DMS79 treated with DMSO at 0.1 percent for 48 hours (cell line): ENCODE measurements at regions not wholly inside any gene's neighbourhood (a gene's known extent, or its start where the extent isn't known, plus 50 kb on each side); places are given as distances from the start of the nearest gene placed in this dataset.
"Not testable (repeated sequence)": the region's sequence is repeated elsewhere in the genome, so short reads cannot be mapped to it uniquely, and the experiment has no call there.

Source experiments
- DNase-seq: peaks from one replicate; lab custom pipeline; 2025; lab: John Stamatoyannopoulos, UW

DNA sequence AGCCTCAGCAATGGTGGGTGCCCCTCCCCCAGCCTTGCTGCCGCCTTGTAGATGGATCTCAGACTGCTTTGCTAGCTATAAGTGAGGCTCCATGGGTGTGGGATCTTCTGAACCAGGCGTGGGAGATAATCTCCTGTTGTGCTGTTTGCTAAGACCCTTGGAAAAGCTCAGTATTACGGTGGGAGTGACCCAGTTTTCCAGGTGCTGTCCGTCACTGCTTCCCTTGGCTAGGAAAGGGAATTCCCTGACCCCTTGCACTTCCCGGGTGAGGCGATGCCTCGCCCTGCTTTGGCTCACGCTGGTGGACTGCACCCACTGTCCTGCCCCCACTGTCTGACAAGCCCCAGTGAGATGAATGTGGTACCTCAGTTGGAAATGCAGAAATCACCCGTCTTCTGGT is 411.2 kb downstream of the RAB38 start:
- DNase-seq = not testable (repeated sequence)

DNA sequence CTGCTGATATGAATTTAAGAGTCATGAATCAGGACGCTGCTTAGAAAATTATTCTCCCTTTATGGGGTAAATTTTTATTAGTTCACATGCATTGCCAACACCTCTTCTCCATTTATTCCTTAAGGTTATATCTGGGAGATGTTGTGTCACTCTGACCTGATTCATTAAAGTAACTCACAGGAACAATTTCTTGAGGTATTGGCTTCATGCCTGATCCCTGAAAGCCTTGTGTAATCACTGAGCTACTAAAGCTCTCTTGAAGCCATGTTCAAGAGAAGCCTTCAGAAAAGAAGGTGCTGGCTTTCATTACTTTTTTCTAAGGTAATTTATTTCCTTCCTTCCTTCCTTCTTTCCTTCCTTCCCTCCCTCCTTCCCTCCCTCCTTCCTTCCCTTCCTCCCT is 420.6 kb downstream of the RAB38 start:
- DNase-seq = no peak

DNA sequence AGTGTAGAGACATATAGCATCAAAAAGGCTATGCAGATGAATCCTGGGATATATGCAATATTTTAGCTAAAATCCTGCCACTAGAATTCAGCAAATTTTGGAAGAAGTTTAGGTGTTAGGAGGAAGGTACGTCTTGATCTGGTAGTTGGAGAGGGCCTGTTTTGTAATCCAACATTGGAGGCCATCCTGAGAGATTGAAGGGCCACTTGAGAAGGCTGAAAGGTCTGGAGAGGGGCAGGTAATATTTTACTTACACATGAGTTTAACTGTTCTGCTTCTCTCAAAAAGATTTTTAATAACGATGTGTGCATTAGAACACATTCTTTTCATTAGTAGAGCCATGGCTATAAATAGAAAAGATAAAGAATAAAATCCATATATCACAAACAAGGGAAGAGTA is 422.1 kb downstream of the RAB38 start:
- no peak for DNase-seq

GRCh38 chr11:87743007-87743406 is 432.2 kb downstream of the RAB38 start:
- DNase-seq = no peak

- no peak for DNase-seq
Observed at GRCh38 chr11:87740968-87741367, 434.3 kb downstream of the RAB38 start.

DNA sequence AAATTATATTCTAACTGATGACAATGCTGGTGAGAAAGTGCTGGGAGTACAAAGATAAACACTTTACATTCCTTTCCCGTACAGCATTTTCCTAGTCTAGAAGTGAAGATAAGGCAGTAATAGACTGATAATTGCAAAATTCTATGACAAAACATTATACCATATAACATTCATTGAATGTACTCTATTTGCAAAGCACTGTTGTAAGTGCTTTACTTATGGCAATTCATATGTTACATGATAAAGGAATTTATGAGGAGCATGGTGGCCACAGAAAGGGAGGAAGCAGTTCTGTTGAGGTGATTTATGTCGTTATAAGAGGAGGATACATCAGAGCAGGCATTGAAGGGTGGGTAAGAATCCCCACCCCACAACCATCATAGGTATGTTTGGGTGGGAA is 434.8 kb downstream of the RAB38 start:
- DNase-seq = no peak

DNA sequence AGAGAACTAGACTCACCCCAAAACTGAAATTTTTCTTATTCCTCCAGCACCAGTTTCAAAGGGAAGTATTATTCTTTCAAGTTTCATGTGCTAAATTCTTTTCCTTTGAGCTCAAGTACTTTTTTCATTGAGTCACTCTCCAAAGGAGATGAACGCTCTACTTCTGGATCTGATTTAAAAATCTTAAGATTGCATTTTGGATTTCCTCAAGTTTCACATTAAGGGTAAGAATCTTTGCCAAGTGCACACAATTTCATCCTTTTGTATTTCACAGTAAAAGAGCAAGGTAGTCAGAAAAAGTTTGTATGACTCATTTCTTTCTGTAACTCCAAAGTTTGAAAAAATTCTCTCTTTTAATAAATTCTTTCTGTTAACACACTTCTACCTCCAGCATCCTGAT is 435.5 kb downstream of the RAB38 start:
- no peak for DNase-seq

DNA sequence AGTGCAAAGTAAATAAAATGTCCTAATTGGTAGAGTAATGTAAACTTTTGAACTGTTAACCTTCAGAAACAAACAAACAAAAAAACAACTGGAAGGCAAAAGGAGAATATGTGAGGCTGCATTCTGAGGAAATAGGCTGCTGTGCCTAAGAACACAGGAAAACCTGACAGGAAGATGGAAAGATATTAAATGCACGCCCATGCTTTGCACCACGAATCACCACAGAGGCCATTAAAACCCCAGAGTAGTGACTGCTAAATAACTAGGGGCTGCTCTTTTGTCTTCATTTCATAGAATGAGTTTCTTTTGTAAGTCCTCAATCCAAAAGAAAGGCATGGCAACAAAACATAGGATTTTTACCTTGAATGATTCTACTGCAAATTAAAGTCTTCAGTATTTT is 436.0 kb downstream of the RAB38 start:
- DNase-seq = no peak

GRCh38 chr11:87736928-87737327 is 438.3 kb downstream of the RAB38 start:
- DNase-seq = no peak

DNA sequence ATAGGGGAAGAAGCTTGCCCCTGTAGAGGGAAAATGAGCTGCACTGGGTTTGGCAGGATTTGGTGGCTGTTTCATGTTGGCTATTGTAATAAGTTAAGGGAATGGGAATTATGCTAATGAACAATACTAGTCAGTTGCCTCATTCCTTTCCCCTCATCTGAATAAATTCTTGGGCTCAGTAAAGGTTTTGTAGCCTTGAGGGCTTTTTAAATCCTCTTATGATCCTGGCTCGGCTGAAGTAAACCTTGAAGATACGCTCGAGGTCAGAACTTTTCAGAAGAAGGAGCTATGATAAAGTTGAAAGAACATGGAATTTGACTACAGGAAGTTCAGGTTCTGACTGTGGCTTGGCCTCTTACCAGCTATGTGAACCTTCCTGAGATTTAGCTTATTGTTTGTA is 448.7 kb downstream of the RAB38 start:
- DNase-seq = no peak

DNA sequence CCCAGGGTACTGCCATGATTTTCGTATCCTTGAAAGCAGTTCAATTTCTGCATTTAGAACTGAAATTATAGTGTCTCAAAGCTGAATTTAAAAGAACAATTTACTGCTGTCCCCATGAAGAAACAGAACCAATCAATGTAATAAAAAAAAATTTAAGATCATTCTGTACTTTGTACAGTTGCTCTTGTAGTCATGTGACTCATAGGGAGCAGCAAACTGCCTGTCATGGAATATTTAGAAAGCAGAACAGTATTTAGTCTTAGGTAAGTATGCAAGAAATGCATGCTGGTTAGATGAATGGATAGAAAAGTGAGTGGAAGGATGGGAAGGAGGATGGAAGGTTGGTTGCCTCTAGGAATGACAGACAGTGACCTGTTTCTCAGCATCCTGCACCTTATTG is 450.9 kb downstream of the RAB38 start:
- no peak for DNase-seq

GRCh38 chr11:87722756-87723565 is 452.3 kb downstream of the RAB38 start:
- DNase-seq = no peak

DNA sequence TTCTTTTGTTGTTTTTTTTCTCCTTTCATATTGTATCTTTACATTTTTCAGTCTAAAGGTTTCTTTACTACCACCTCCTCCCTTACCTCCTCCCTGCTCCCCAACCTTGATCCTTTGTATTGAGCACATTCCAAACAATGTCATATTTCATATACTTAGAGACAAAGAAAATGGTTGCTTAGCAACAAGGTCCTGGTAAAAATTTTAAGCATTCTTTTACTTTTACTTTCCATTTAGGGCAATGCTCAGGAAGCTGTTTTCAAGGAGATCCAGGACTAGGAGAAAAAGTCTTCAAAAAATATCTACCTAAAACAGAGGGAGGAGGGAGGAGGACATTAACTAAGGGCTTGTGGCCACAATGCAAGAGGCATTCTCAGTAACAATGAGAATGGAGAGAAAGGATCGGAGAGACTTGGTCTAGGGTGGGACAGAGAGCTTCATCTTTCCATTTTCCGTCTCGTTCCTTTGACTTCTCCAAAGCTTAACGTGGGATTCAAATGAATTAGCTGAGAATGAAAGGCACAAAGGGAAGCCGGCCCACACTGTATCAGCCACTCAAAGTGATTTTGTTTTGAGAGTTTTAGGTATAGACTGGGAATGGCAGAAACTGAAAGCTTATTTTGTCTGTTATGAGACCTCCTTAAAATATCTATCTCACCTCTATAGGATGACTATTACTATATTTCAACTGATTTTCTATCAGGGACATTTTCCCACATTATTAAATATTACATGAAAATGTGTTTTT is 455.7 kb downstream of the RAB38 start:
- DNase-seq = no peak

GRCh38 chr11:87712802-87713202 is 462.4 kb downstream of the RAB38 start:
- DNase-seq = no peak

GRCh38 chr11:87712391-87712790 is 462.9 kb downstream of the RAB38 start:
- no peak for DNase-seq

DNA sequence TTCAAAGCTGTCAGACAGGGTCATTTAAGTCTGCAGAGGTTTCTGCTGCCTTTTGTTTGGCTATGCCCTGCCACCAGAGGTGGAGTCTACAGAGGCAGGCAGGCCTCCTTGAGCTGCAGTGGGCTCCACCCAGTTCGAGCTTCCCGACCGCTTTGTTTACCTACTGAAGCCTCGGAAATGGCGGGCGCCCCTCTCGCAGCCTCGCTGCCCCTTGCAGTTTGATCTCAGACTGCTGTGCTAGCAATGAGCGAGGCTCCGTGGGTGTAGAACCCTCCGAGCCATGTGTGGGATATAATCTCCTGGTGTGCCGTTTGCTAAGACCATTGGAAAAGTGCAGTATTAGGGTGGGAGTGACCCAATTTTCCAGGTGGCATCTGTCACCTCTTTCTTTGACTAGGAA is 471.7 kb downstream of the RAB38 start:
- not testable (repeated sequence) for DNase-seq

DNA sequence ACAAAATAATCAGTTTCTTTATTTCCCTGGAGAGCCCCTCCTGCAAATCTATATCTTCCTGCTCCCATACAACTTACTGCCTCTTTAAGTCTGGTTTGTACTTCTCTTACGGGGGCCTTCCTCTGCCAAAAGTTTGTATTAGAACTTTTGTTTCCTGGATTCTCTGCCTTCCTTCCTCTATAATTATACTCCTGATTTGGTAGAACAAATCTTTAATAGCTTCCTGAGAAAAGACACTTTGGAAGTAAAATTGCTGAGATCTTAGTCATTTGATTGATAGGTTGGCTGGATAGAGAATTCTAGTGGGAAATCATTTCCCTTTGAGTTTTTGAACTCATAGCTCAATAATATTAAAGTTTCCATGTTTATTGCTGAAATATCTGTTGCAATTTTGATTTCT is 499.2 kb downstream of the RAB38 start:
- DNase-seq = no peak

GRCh38 chr11:87666730-87667129 is 508.5 kb downstream of the RAB38 start:
- DNase-seq = no peak

DNA sequence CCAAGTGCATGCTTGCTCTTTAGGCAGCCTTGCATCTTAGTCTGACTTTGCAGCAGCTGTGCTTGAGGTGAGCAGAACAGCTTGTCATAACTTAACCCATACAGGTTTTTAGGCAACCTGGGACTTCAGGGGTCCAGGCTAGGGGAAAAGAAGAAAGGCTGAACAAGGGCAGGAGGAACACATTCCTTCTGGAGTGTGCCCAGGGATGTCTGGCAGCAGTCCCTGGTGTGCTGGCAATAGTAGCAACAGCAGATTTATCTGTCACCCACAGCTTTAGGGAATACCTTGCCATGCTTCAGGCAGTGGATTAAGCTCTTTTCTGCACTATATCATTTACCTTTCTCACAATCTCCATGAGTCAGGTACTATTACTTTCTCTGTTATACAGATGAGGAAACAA is 513.0 kb downstream of the RAB38 start:
- no peak for DNase-seq

DNA sequence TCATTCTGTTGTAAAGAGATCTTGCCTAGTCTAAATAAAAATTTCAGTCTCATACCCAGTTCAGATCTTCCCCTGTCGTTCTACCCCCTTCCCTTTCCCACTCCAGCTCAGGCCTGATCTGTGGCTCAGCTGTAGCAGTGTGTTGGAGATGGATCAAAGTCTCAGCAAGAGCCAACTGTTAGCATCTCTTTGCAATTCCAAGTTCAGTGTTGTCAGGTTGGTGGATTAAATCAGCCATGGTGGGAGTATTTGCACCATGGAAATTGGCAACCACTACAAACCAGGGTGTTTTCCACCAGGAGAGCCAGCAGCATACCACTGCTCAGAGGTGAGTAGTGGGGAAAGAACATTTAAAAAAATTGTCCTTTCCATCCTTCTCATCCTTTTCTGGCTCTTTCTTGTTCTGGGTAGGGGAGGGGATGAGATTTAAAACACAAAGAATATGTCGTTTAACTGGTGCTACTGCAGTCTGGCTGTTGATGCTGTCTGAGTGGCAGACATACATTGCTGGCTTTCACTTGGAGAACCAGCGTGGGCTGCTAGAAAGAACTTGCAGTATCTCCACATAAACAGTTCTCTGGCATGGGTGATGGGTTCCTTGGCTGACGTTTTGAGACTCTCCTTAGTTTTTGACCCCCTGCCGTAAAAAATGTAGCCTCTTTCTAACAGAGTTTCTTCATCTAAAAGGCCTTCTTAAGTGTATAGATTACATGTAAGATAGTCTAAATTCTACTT is 514.1 kb downstream of the RAB38 start:
- no peak for DNase-seq

DNA sequence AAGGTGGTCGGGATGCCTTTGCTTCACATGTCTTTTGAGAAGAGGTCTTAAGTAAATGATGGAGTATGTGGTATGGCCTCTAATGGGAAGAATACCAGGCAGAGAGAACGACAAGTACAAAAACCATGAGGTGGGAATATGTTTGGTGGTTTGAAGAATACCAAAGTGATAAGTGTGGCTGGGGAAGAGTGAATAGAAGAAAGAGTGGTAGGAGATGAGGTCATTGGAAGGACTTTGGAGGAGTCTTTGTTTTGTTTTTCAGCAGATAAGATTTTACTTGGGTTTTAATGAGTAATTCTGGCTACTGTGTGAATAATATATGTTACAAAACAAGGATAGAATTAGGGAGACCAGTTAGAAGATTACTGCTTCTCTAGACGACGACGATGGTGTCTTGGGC is 515.4 kb downstream of the RAB38 start:
- DNase-seq = no peak

- no peak for DNase-seq
Observed at GRCh38 chr11:87645626-87646025, 529.6 kb downstream of the RAB38 start.
